GM18858 (cell line): ENCODE measurements at regions not wholly inside any gene's neighbourhood (a gene's known extent, or its start where the extent isn't known, plus 50 kb on each side); places are given as distances from the start of the nearest gene placed in this dataset.
"Not testable (repeated sequence)": the region's sequence is repeated elsewhere in the genome, so short reads cannot be mapped to it uniquely, and the experiment has no call there.

Source experiments
- ATAC-seq: cut with Tn5 transposase; IDR thresholded peaks from one replicate; pipeline ENCODE4 v1.9.1; 2021; ENCODE audit not compliant: unreplicated experiment

GRCh38 chr4:101421386-101421785, 74.1 kb upstream of the PPP3CA start:
- ATAC-seq: no peak

- ATAC-seq: no peak
Observed at GRCh38 chr4:101420661-101421060, 73.3 kb upstream of the PPP3CA start.

- ATAC-seq: peak; percentile 76
Observed at GRCh38 chr4:101419336-101420135, 72.2 kb upstream of the PPP3CA start.

GRCh38 chr4:101418466-101418865, 71.1 kb upstream of the PPP3CA start:
- no peak for ATAC-seq

- ATAC-seq: peak; percentile 73
Observed at GRCh38 chr4:101418055-101418454, 70.7 kb upstream of the PPP3CA start.

- ATAC-seq: no peak
Observed at GRCh38 chr4:101417046-101417445, 69.7 kb upstream of the PPP3CA start.

GRCh38 chr4:101415962-101416361, 68.6 kb upstream of the PPP3CA start:
- no peak for ATAC-seq

GRCh38 chr4:101414496-101414895, 67.2 kb upstream of the PPP3CA start:
- ATAC-seq: no peak

- ATAC-seq: no peak
Observed at GRCh38 chr4:101411926-101412325, 64.6 kb upstream of the PPP3CA start.

GRCh38 chr4:101411281-101411910, 64.1 kb upstream of the PPP3CA start:
- ATAC-seq: not testable (repeated sequence)

GRCh38 chr4:101400096-101400495, 52.8 kb upstream of the PPP3CA start:
- ATAC-seq: no peak

- no peak for ATAC-seq
Observed at GRCh38 chr4:101398807-101399206, 51.5 kb upstream of the PPP3CA start.
